T-helper 1 cell treated with Interleukin-12 subunit alpha and Interleukin-12 subunit beta and Interleukin-4 antibody, amounts not matched to agents 30 μg/mL and 1 μg/mL, for 36 hours (primary cell): ENCODE measurements at regions not wholly inside any gene's neighbourhood (a gene's known extent, or its start where the extent isn't known, plus 50 kb on each side); places are given as distances from the start of the nearest gene placed in this dataset.

Experiments
- H3K27ac Mint-ChIP-seq: one replicate; pipeline ENCODE4 v1.8.0; 2021; ENCODE audit warnings: mild to moderate bottlenecking, mixed read lengths
- H3K27me3 Mint-ChIP-seq: one replicate; pipeline ENCODE4 v1.8.0; 2021; ENCODE audit warnings: low read depth, mixed read lengths
- H3K36me3 Mint-ChIP-seq: one replicate; pipeline ENCODE4 v1.8.0; 2021; ENCODE audit warnings: low read depth, mixed read lengths
- H3K4me1 Mint-ChIP-seq: one replicate; pipeline ENCODE4 v1.8.0; 2021; ENCODE audit warnings: low read depth, mixed read lengths
- H3K4me3 Mint-ChIP-seq: one replicate; pipeline ENCODE4 v1.8.0; 2021; ENCODE audit warnings: mild to moderate bottlenecking, moderate library complexity, mixed read lengths
- H3K9me3 Mint-ChIP-seq: one replicate; pipeline ENCODE4 v1.8.0; 2021; ENCODE audit warnings: mixed read lengths

DNA sequence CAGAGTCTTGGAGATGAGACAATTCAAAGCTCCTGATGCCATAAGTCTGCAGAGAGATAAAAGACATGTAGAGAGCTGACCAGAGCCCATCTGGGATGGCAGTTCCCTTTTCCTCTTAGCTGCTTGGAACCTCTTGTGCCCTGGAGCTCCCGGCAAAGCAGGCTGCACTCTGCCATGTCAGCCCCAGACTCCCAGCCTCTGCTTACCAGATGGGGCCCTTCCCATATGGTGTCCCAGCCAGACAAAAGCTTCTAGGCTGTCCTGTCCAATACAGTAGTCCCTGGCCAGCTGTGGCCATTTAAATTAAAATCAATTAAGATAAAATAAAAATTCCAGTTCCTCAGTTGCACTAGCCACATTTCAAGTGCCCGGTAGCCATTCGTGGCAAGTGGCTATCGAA is 303.9 kb downstream of the TTC6 start:
- no peak overlapping the region for H3K4me3 Mint-ChIP-seq

DNA sequence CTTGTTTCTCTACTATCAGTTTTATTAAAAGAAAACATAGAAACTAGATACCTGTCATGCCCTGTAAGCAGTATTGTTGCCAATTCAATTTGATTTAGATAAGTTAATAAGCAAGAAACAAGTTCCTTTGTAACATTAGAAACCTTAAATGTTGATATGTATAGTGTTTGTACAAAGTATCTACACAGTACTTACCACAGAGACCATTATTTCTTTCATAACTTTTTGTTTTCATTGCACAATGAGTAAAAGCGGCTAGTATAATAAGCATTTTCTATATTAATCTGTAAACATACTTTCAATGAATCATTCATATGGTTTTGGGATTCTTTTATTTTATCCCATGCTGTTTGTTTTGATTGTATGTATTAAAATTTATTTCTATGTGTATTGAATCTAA is 305.1 kb downstream of the TTC6 start:
- Mint-ChIP-seq H3K4me3 (no peak overlapping the region), H3K9me3 (no peaks in the 10 kb centered on the region), H3K27me3 (peaks cover 3% of the 10 kb centered on the region), H3K27ac (no peak overlapping the region), H3K4me1 (no peaks in the 10 kb centered on the region), H3K36me3 (no peaks in the 10 kb centered on the region)

More for the DNA sequence above, 303.9 kb downstream of the TTC6 start:
- Mint-ChIP-seq H3K36me3 (no peaks in the 10 kb centered on the region), H3K4me1 (no peaks in the 10 kb centered on the region), H3K27ac (no peak overlapping the region), H3K9me3 (no peaks in the 10 kb centered on the region), H3K27me3 (peaks cover 3% of the 10 kb centered on the region)

DNA sequence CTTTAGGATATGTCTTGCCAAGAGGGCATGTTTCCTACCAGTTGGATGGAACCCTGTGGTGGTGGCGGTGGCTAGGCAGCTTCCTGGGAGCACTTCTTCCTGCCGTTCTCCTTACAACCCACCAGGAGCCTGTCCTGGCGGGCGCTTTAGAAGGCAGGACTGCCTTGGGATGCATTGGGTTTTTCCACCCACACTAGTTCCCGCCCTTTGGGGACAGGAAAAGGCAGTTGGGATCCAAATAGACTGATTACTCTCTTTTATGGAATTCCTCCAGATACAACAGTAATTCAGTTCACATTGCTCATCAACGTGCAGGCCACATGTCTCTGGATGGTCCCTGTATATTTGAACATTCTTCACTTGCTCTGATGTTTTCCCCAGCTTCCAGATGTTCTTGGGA is 305.7 kb upstream of the SSTR1 start:
- peaks cover 7% of the 10 kb centered on the region for H3K27me3 Mint-ChIP-seq
- H3K4me1 Mint-ChIP-seq = no peaks in the 10 kb centered on the region
- H3K27ac Mint-ChIP-seq = no peak overlapping the region
- H3K9me3 Mint-ChIP-seq = no peaks in the 10 kb centered on the region
- H3K4me3 Mint-ChIP-seq = no peak overlapping the region
- no peaks in the 10 kb centered on the region for H3K36me3 Mint-ChIP-seq

DNA sequence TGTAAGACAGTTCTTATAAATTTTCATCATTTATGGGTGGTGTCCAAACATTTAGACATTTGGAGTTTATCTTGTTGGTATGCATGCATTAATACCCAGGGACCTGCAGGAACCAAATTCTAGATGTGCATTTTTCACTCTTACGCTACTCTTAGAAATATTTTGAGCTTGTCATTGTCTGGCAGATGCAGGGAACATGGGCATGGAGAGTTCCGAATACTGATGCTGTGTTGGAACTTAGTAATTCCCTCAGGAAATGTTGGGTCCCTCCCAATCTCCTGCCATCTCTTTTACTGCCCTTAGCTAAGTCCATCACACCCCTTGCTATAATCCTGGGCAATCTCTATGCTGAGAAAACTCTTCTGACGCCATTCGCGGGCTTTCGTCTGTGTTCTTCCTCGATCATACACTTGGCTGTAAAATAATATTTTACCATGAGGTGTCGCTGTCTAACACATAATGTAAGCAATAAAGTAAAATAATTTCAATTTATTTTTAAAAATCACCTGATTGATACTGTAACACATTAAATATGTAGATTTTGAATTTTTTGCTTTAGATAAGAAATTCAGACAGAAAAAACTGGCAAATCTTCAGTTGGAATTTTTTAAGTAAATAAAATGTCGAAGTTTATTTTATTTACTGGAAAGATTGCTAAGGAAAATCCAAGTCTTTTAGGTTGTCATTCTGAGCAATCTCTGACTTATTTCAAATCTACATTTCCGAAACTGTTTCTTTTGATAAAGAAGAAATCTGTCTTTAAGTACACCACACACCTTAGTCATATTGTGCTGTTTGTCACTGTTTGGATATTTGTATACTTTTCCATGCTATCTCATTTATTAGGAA is 304.1 kb upstream of the SSTR1 start:
- H3K27ac Mint-ChIP-seq = no peak overlapping the region

DNA sequence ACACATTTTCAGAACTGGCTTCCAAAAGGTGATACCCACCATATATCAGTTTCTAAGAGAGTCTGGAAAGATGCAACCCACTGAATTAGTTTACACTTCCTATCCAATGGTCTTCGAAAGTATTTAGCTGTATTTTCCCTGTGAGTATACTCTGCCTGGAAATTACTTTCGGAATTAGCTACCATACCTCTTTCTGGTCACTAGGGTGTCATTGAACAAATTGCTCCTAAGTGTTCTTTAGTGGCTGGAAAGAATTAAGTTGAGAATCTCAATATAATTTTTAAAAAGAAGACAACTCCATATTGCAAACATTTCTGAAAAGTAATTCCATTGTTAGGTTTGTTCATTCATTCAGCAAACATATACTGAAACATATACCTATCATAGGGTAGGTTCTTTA is 283.1 kb upstream of the SSTR1 start:
- Mint-ChIP-seq H3K27ac (no peak overlapping the region), H3K36me3 (no peaks in the 10 kb centered on the region), H3K4me3 (no peak overlapping the region), H3K27me3 (no peaks in the 10 kb centered on the region), H3K4me1 (no peaks in the 10 kb centered on the region), H3K9me3 (no peaks in the 10 kb centered on the region)

More for the DNA sequence above, 304.1 kb upstream of the SSTR1 start:
- Mint-ChIP-seq H3K9me3 (no peaks in the 10 kb centered on the region), H3K4me3 (no peak overlapping the region), H3K27me3 (peaks cover 7% of the 10 kb centered on the region), H3K36me3 (no peaks in the 10 kb centered on the region), H3K4me1 (no peaks in the 10 kb centered on the region)

DNA sequence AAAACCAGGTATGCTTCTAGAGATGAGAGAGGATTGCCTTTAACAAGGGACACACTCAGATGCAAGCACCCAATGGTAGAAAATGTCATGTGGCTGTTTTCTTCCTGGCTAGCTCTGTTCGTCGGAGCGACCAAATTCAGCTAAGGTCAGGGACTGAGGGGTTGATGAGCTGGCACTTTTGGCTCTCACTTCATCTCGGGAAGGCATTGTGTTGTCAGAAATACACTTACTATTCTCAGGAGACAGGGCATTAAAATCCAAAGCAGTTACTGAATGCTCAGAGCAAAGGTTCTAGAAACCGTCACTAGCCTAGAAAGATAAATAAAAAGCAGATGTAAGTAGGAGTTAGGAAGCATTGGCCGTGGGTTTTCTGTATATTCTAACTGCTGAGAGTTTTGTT is 275.7 kb upstream of the SSTR1 start:
- Mint-ChIP-seq H3K27me3 (no peaks in the 10 kb centered on the region), H3K27ac (no peak overlapping the region), H3K36me3 (no peaks in the 10 kb centered on the region), H3K4me3 (no peak overlapping the region), H3K9me3 (no peaks in the 10 kb centered on the region), H3K4me1 (no peaks in the 10 kb centered on the region)

DNA sequence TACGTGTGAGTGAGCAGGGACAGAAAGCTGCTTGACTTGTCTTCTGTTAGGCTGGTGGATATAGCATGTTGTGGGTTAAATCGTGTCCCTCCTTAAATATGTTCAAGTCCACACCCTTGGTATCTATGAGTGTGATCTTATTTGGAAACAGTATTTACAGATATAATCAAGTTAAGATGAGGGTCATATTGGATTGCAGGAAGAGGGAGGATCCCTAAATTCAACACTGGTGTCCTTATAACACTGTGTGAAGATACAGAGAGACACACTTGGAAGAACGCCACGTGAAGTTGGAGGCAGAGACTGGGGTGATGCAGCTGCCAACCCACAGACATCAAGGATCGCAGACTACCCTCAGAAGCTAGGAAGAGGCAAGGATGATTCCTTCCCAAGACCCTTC is 275.2 kb upstream of the SSTR1 start:
- H3K4me1 Mint-ChIP-seq = no peaks in the 10 kb centered on the region
- no peak overlapping the region for H3K4me3 Mint-ChIP-seq
- H3K9me3 Mint-ChIP-seq = no peaks in the 10 kb centered on the region
- H3K36me3 Mint-ChIP-seq = no peaks in the 10 kb centered on the region
- H3K27me3 Mint-ChIP-seq = no peaks in the 10 kb centered on the region
- H3K27ac Mint-ChIP-seq = no peak overlapping the region

DNA sequence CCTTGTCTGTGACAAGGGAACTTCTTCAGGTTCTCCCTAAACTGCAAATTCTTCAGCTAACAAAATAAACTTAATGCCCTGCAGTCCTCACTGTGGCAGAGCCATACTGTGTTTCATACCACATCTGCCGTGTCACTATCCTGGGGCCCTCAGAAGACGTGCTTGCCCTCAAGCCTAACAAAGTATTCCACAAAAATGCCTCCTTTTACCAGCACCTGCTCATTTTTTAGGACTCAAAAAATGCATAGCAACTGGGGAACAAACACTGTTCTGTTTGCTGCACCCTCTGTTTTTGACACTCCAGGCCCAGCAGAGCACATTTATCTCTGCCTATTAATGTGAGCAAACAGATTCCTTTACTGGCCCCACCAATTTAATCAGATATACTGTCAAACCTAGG is 270.7 kb upstream of the SSTR1 start:
- Mint-ChIP-seq H3K27ac (no peak overlapping the region), H3K36me3 (no peaks in the 10 kb centered on the region), H3K4me1 (no peaks in the 10 kb centered on the region), H3K4me3 (no peak overlapping the region), H3K27me3 (no peaks in the 10 kb centered on the region), H3K9me3 (no peaks in the 10 kb centered on the region)

DNA sequence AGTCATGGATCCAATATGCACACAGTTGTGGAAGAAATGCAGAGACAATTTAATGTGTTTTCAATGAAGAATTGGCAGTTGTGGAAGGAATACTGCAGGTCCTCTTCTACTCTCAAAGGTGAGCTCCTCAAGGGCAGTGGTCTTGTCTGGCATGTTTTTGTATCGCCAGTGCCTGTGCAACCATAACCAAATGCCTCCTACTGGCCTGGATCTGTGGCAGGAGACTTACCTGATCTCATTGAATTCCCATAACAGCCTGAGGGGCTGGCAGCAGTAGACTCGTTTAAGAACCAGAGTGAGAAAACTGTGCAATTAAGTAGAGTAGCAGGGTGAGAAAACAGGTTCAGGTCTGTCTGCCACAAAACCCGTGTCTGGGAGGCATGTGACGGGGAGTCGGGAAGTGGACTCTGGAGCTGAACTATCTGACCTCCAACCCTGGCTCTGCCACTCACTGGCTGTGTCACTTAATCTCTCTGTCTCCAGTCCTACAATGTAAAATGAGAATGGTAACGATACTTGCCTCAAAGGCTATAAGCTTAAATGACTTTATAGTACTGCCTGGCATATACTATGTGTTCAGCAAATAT is 268.2 kb upstream of the SSTR1 start:
- no peak overlapping the region for H3K4me3 Mint-ChIP-seq
- H3K9me3 Mint-ChIP-seq = peaks cover 3% of the 10 kb centered on the region
- no peaks in the 10 kb centered on the region for H3K36me3 Mint-ChIP-seq
- no peaks in the 10 kb centered on the region for H3K4me1 Mint-ChIP-seq
- H3K27ac Mint-ChIP-seq = no peak overlapping the region
- H3K27me3 Mint-ChIP-seq = no peaks in the 10 kb centered on the region

DNA sequence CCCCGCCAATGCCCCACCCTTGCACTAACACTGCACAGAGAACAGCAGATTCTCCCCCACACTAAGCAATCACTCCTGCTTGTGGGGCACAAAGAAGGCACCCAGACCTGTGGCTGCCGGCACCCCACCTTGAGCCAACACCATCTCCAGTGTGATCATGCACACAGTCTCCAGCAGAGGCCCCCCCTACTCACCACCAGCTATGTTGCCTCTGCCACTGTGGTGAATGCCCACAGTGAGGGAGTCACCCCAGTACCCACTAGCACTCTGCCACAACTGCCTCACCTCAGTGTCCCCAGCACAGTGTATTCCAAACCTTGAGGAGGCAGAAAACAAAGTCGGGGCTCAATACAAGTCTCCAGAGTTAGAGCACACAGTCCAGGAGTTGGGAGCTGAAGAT is 261.7 kb upstream of the SSTR1 start:
- H3K36me3 Mint-ChIP-seq = no peaks in the 10 kb centered on the region
- H3K4me1 Mint-ChIP-seq = no peaks in the 10 kb centered on the region
- H3K27ac Mint-ChIP-seq = no peak overlapping the region
- H3K4me3 Mint-ChIP-seq = no peak overlapping the region
- H3K9me3 Mint-ChIP-seq = peaks cover 25% of the 10 kb centered on the region
- no peaks in the 10 kb centered on the region for H3K27me3 Mint-ChIP-seq

DNA sequence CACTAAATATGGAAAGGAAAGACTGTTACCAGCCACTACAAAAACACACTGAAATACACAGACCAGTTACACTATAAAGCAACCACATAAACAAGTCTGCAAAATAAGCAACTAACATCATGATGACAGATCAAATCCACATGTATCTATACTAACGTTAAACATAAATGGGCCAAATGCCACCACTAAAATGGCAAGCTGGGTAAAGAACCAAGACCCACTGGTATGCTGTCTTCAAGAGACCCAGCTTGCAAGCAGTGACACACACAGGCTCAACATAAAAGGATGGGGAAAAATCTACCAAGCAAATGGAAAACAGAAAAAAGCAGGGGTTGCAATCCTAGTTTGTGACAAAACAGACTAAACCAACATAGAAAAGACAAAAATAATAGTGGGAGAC is 260.9 kb upstream of the SSTR1 start:
- Mint-ChIP-seq H3K36me3 (no peaks in the 10 kb centered on the region), H3K4me3 (no peak overlapping the region), H3K27me3 (no peaks in the 10 kb centered on the region), H3K4me1 (no peaks in the 10 kb centered on the region), H3K27ac (no peak overlapping the region), H3K9me3 (peaks cover 25% of the 10 kb centered on the region)

DNA sequence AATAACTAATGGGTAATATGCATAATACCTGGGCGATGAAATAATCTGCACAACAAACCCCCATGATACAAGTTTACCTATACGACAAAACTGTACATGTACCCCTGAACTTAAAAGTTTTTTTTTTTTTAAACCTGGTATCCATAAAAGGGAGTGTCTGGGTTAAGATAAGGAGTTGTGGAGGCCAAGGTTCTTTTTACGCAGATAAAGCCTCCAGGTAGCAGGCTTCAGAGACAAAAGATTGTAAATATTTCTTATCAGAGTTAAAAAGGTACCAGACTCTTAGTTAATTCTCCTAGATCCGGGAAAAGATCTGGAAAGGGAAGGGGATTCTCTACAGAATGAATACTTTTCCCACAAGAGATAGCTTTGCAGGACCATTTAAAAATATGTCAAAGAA is 259.4 kb upstream of the SSTR1 start:
- H3K36me3 Mint-ChIP-seq = no peaks in the 10 kb centered on the region
- H3K27me3 Mint-ChIP-seq = no peaks in the 10 kb centered on the region
- H3K9me3 Mint-ChIP-seq = peaks cover 25% of the 10 kb centered on the region
- H3K4me1 Mint-ChIP-seq = no peaks in the 10 kb centered on the region
- H3K4me3 Mint-ChIP-seq = no peak overlapping the region
- no peak overlapping the region for H3K27ac Mint-ChIP-seq

DNA sequence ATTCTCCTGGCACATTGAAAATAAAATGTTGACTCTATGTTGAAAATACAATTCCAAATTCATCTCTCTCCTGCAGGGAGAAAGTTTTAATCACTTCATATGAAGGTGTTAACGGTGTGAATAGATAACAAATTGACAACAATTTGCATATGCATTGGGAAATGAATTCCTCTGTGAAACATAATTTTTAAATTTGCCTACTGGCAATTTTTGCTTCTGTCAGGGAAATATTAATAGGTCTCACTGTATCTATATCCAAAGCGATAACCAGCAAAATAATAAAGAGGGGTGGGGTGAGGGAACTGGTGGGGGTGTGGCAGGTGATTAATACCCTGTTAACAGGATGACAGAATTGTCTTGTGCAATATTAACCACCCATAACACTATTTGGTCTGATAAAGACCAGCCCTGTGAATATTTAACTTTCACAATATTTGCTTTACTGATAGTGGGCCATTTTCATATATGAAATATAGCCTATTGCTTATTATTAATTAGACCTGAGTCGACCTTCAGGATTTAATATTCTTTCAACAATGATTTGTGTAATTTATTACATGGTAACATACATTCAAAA is 239.0 kb upstream of the SSTR1 start:
- no peaks in the 10 kb centered on the region for H3K27me3 Mint-ChIP-seq
- H3K27ac Mint-ChIP-seq = no peak overlapping the region
- H3K4me3 Mint-ChIP-seq = no peak overlapping the region
- no peaks in the 10 kb centered on the region for H3K36me3 Mint-ChIP-seq
- H3K4me1 Mint-ChIP-seq = no peaks in the 10 kb centered on the region
- no peaks in the 10 kb centered on the region for H3K9me3 Mint-ChIP-seq

DNA sequence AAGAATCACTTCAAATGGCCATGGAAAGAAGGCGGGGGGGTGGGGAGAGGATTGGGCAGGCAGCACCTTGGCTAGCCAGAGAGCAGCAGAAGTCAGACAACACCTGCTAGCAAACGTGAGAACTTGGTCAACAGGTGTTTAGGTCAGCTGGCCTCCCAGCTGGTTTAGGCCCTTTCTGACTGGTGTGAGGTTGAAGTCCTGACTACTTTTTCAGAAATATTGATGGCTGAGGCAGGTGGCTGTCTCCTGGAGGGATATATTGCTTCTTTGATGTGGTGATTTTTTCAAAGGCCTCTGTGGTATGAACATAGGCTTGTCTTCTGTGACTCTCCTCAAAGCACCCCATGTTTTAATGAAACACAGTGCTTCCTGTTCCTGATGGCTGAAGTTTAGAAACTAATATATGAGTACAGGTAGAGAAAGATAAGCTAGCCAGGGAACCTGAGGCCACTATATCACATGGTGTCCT is 238.2 kb upstream of the SSTR1 start:
- H3K36me3 Mint-ChIP-seq = no peaks in the 10 kb centered on the region
- H3K27me3 Mint-ChIP-seq = no peaks in the 10 kb centered on the region
- H3K4me1 Mint-ChIP-seq = no peaks in the 10 kb centered on the region
- H3K4me3 Mint-ChIP-seq = no peak overlapping the region
- no peak overlapping the region for H3K27ac Mint-ChIP-seq
- no peaks in the 10 kb centered on the region for H3K9me3 Mint-ChIP-seq

DNA sequence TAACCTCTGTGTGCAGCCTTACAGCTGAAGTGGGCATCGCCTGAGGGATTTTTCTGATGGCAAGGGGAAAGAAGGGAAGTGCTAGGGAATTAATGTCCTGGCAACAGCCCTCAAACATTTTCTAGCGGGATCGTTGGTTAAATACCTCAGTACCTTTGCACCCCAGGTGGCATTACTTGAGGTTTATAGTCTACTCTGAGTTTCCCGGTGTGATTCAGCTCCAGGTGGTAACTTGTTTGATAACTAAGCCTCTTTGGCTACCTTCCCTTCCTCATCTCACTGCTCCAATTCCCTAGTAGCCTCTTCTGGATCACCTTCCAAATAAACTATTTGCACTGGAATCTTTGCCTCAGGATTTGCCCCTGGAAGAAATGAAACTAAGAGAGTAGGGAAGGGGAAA is 237.0 kb upstream of the SSTR1 start:
- Mint-ChIP-seq H3K4me3 (no peak overlapping the region), H3K4me1 (no peaks in the 10 kb centered on the region), H3K36me3 (no peaks in the 10 kb centered on the region), H3K27ac (no peak overlapping the region), H3K9me3 (no peaks in the 10 kb centered on the region), H3K27me3 (no peaks in the 10 kb centered on the region)
